Neural progenitor cell (in vitro differentiated cells): ENCODE measurements at regions not wholly inside any gene's neighbourhood (a gene's known extent, or its start where the extent isn't known, plus 50 kb on each side); places are given as distances from the start of the nearest gene placed in this dataset.

Experiments used
- CTCF ChIP-seq: fragments of 200-600 bp; sonication (generic); IDR thresholded peaks from 2 replicates; pipeline ENCODE4 v1.5.1; 2017; ENCODE audit warnings: antibody characterized with exemption, mild to moderate bottlenecking
- EZH2phosphoT487 ChIP-seq: fragments of 200-600 bp; sonication (generic); IDR thresholded peaks from 2 replicates; pipeline ENCODE4 v1.6.1; 2017; ENCODE audit warnings: antibody characterized with exemption

- TF ChIP-seq CTCF (no peak), EZH2phosphoT487 (no peak)
Measured at GRCh38 chr6:2439632-2440031, 194.2 kb upstream of the GMDS start.
